SIG-M5 (cell line): ENCODE measurements at regions not wholly inside any gene's neighbourhood (a gene's known extent, or its start where the extent isn't known, plus 50 kb on each side); places are given as distances from the start of the nearest gene placed in this dataset.

Experiments
- DNase-seq: peaks from one replicate; lab custom pipeline; 2025; lab: John Stamatoyannopoulos, UW

- no peak for DNase-seq
These were observed 186.2 kb downstream of the FOXO1 start for GRCh38 chr13:40480012-40480914.

- DNase-seq: no peak
These were observed 185.4 kb downstream of the FOXO1 start for GRCh38 chr13:40480915-40481516.

GRCh38 chr13:40483601-40484000, 182.8 kb downstream of the FOXO1 start:
- DNase-seq: no peak

GRCh38 chr13:40484101-40484800, 182.2 kb downstream of the FOXO1 start:
- no peak for DNase-seq

GRCh38 chr13:40484974-40485373, 181.5 kb downstream of the FOXO1 start:
- no peak for DNase-seq

GRCh38 chr13:40485611-40486517, 180.6 kb downstream of the FOXO1 start:
- DNase-seq: no peak

GRCh38 chr13:40486518-40487163, 179.8 kb downstream of the FOXO1 start:
- no peak for DNase-seq

- no peak for DNase-seq
These were observed 177.5 kb downstream of the FOXO1 start for GRCh38 chr13:40488869-40489391.

- DNase-seq: no peak
These were observed 176.2 kb downstream of the FOXO1 start for GRCh38 chr13:40490086-40490758.

GRCh38 chr13:40492511-40492910, 173.9 kb downstream of the FOXO1 start:
- no peak for DNase-seq

- DNase-seq: no peak
These were observed 171.9 kb downstream of the FOXO1 start for GRCh38 chr13:40494513-40494912.

GRCh38 chr13:40494946-40495620, 171.4 kb downstream of the FOXO1 start:
- no peak for DNase-seq

- no peak for DNase-seq
These were observed 170.8 kb downstream of the FOXO1 start for GRCh38 chr13:40495621-40496001.

GRCh38 chr13:40496035-40496810, 170.2 kb downstream of the FOXO1 start:
- no peak for DNase-seq

GRCh38 chr13:40498461-40498860, 168.0 kb downstream of the FOXO1 start:
- no peak for DNase-seq

GRCh38 chr13:40502236-40502635, 164.2 kb downstream of the FOXO1 start:
- DNase-seq: no peak

GRCh38 chr13:40503011-40503410, 163.4 kb downstream of the FOXO1 start:
- DNase-seq: no peak

- no peak for DNase-seq
These were observed 162.4 kb downstream of the FOXO1 start for GRCh38 chr13:40503966-40504591.

GRCh38 chr13:40504641-40505040, 161.8 kb downstream of the FOXO1 start:
- DNase-seq: no peak
